ENCODE measurements at regions not wholly inside any gene's neighbourhood (a gene's known extent, or its start where the extent isn't known, plus 50 kb on each side); places are given as distances from the start of the nearest gene placed in this dataset.

- TF ChIP-seq POLR2A (IDR thresholded peaks at IDR 0.05; ENCODE audit: low read depth, low read length) = no peak
- no peak for TF ChIP-seq POLR2AphosphoS5 (IDR thresholded peaks at IDR 0.05; ENCODE audit: low read depth, low read length)
- TF ChIP-seq TAF1 (IDR thresholded peaks at IDR 0.05; ENCODE audit: borderline replicate concordance, low read depth, low read length) = no peak
These were observed 205.5 kb downstream of the NPR3 start for GRCh38 chr5:32916648-32917047.
